HS-5 (cell line): ENCODE measurements at regions not wholly inside any gene's neighbourhood (a gene's known extent, or its start where the extent isn't known, plus 50 kb on each side); places are given as distances from the start of the nearest gene placed in this dataset.

Experiments
- DNase-seq: peaks from one replicate; pipeline ENCODE4 v3.0.0-alpha.2; 2012; ENCODE audit warnings: low read depth

DNA sequence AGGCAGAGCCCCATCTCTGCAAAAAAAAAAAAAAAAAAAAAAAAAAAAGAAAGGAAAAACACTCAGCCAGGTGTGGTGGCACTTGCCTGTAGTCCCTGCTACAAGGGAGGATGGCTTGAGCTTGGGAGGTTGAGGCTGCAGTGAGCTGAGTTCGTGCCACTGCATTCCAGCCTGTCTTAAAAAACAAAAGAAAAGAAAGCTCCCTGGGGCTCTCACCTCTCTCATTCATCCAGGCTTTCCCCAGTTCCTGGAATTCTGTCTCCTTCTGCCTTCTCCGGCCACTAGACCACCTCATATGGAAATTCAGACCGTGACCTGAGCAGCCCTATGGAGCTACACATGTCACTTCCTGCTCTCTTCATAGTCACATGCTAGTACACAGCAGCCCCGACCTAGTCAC lies 101.1 kb upstream of the TAB2 start:
- DNase-seq = no peak

GRCh38 chr6:149217466-149217888 lies 100.0 kb upstream of the TAB2 start:
- DNase-seq = no peak

- DNase-seq = no peak
Observed at GRCh38 chr6:149218471-149218870, 99.0 kb upstream of the TAB2 start.

DNA sequence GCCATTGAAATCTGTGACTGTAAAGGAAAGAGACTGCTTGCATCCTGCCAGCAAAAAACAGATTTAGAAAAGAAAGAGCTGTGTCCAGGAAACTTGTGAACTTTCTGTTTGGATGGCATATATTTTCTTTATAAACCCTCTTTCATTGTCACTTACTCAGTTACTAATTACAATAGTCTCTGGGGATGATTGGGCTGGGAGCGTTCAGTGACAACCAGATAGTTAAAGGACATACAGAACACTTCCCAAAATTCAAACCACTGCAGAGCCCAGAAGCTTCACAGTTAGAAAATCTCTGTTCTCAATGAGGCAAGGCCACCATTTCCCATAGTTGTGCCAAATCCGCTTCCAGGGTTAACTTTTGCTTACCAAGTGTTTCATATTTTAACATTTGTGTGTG lies 98.6 kb upstream of the TAB2 start:
- DNase-seq = no peak

DNA sequence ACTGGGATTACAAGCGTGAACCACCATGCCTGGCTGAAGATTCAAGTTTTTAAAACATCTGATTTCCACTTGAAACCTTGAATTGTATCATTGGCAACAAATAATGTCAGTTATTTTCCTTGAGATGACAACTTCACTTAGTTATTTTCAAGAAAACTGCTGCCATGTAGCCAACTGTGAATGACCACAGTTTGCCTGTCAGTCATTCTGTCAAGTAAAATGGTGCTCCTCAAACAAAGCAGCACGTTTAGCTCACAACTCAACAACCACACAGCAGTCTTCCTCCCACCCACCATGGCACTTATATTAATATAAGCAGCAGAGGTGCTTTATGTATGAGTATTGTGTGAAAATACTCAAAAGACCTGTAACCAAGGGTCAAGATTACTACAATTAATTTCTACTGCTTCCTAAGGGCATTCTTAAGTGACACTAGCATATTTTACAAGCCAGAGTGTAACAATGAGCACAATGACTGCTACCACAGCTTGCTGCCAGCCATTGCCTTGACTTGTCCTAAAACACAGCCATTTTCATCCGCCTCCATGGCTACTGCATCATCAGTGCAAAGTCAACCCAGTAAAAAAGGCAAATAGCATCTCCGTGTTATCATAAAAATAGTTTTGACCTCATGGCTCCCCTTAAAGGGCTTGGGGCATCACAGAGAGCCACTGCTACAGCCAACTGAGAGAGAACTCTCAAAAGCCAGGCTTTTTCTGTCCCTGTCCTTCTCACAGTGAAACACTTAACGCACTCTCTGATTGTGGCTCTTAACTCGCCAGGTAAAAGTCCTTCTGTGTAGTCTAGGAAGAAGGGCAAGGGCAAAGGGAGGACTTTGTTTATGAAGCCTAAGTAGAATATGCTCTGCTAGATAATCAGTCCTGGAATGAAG lies 96.4 kb upstream of the TAB2 start:
- DNase-seq = no peak

DNA sequence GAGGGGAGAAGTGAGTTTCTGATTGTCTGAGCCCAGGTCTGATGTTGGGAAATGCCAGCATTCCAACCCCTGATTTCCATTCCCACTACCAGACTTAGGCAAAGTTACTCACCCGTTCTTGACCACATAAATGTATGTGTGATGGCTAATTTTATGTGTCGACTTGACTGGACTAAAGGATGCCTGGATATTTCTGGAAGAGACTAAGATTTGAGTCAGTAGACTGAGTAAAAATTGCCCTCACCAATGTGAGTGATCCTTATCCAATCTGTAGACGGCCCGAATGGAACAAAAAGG lies 95.8 kb upstream of the TAB2 start:
- no peak for DNase-seq

- DNase-seq = no peak
Observed at GRCh38 chr6:149223120-149223903, 94.2 kb upstream of the TAB2 start.

DNA sequence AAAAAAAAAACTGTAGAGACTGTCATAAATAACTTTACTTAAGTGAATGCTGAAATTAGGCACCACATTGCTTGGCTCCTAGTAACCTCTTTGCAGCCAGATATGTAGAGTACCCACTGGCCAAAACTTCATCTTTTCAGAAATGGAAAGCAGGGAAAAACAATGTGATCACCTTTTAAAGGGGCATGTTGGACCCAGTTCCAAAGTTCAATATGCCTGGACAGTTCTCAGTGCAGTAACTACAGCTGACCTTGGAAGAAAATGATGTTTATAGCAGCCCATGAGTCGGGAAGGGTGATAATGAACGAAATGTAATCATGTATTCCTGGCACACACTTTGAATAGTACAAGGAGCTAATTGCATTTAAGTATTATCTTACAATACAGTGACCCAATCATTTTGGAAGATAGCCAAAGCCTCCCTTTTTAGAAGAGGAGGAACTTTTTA lies 93.6 kb upstream of the TAB2 start:
- no peak for DNase-seq

- no peak for DNase-seq
Observed at GRCh38 chr6:149224399-149224798, 93.1 kb upstream of the TAB2 start.

GRCh38 chr6:149225370-149225769 lies 92.1 kb upstream of the TAB2 start:
- DNase-seq = no peak

- no peak for DNase-seq
Observed at GRCh38 chr6:149225946-149226345, 91.6 kb upstream of the TAB2 start.

GRCh38 chr6:149227796-149228195 lies 89.7 kb upstream of the TAB2 start:
- no peak for DNase-seq

DNA sequence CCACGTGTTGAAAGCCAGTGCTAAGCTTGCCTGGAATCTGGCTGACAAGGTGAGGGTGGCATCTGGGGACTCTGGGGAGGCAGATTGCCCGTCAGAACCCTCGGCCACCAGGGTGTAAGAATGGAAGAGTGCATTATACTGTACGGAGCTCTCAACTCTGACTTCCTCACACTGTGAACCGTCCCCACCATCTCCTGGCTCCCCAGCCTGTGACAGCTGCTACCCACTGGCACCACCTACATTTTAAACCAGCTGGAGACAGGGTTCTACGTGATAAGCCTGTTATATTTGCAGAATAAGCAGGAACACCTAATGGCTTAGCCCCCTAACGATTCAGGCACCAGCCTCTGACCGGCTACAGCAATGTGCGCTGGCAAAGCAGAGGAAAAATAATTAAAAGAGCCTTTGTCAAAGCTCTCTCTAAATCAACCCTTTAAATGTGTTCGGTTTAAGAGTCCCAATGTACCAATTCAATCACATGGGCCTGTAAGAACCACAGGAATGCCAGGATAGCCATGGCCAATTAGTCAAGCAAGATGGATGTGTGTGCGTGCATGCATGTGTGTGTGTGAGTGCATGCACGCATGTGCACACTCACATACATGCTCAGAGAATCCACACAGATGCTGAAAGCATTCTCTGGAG lies 89.1 kb upstream of the TAB2 start:
- DNase-seq = no peak

GRCh38 chr6:149229096-149229495 lies 88.4 kb upstream of the TAB2 start:
- DNase-seq = no peak

DNA sequence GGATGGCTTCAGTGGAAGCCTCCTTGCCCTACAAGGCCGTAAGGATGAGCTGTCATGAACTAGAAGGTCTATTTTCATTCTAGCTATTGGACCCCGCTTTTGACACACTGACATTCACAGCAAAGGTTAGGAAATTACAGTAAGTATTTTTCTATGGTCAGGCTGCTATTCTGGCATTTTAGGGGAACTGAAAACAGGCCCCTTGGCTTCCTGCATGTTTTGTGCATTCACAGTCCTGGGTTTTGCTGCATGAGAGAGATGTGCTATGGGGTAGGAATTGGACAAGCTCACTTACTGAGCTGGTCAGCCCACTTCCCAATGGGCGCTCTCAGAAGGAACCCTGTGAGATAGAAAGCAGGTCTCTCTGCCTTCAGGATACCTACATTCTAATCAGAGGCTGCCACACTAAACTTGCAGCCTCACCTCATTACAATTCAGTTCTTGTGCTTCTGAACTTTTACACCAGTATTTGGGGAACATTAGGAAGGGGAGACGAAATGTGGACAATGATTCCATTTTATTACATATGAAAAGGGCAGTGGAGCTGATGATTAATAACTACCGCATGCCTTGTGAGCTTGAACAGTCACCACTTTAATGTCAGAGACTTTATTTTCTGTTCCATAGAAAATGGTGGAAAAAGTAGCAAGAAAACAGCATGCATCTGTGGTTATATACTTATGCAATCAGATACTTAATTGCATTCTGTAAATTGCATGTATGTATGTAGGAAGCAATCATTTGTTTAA lies 86.6 kb upstream of the TAB2 start:
- DNase-seq = no peak

GRCh38 chr6:149231778-149232177 lies 85.7 kb upstream of the TAB2 start:
- DNase-seq = no peak

- DNase-seq = peak; percentile 86
Observed at GRCh38 chr6:149233056-149233715, 84.3 kb upstream of the TAB2 start.

DNA sequence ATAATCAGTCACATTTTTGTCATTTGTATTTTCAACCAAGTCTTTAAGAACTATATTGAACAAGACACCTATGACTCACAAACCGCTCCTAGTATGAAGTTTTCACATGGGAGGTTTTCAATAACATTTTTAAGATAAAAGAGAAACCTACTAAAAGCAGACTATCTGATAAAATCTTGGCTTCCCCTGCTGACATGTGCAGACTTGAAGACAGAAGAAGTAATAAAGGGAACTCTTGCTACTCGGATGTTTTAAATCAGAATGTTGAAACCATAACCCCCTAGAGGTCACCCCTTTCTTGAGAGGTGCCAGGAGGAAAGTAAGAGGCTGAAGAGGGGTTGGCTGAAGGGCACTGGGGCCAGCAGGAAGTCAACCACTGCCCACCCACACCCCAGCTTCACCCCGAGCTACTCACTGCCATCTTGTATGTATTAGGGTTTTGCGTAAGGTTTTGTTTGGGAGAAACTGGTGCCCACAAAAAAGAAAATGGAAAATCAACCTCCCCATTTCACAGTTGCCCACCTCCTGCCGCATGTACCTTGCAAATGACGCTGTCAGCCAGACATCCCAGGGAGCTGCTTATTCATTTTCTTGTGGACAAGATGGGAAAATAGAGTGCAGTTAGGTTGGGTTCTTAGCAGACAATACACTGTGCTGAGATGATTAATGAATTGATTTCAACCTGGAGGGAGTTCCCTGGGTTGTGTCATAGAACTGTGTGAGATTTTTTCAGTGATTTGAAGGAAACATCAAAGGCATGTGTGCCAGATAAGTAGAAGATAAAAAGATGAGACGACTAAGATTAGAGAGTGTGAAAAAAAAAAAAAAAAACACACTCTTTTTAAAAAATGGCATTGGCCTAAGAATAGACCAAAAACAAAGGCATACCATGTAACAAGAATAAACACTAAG lies 83.2 kb upstream of the TAB2 start:
- DNase-seq = no peak

GRCh38 chr6:149235130-149235561 lies 82.4 kb upstream of the TAB2 start:
- no peak for DNase-seq

GRCh38 chr6:149236589-149236988 lies 80.9 kb upstream of the TAB2 start:
- no peak for DNase-seq

DNA sequence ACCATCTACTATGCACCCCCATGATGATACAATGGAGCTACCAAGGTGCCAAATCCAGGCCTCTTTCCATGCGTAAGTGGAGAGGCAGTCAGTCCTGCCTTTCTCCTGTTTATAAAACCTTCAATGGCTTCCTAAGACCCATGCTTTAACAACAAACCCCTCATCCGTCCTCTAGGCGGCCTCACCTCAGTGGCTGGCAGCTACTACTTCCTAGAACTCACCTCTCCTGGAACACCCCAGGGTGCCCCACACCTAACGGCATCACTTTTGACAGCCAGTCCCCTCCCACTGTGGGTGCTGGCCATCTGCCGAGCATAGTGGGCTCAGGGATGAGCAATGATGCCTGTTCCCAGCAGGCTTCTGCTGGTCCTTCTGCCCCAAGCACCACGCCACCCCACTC lies 80.0 kb upstream of the TAB2 start:
- DNase-seq = no peak
